ENCODE measurements at regions not wholly inside any gene's neighbourhood (a gene's known extent, or its start where the extent isn't known, plus 50 kb on each side); places are given as distances from the start of the nearest gene placed in this dataset.
A peak's percentile ranks its signal among the peaks of the same experiment; 100 is the strongest.

DNA sequence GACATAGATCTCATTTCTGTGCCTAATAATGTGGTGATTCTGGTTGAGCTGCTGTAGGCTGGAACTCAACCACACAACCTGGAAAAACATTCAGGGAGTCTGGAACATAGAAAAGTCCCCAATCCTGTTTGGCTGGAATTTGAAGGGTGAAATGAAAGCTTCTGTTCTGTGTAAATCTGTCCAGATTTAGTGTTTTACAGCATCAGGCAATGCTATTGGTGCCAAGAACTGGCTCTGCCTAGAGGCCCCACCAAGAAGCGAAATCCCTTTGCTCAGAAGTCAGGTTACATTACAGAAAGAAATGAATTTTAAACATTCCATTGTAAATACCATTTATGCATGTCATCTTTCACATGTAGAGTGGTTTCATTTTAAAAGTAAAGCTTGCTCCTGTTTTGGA lies 56.3 kb downstream of the TMEM174 start:
- POLR2A ChIA-PET, result no interaction called here
- Histone ChIP-seq H3K4me1 (ENCODE audit: control insufficient read depth in 1 of 2, insufficient read depth in 2 of 2, low read depth in 1 of 2, low read length in 1 of 2) (peaks cover 0 to 17% of the 10 kb centered on the region in 2 experiments; a peak in 2 of 4 replicates), H3K27me3 (ENCODE audit: insufficient read depth) (no peaks in the 10 kb centered on the region)

More for the DNA sequence above, 56.3 kb downstream of the TMEM174 start:
- no peaks in the 10 kb centered on the region for H3K36me3 ChIP-seq (replicated peaks in 1 of 2; ENCODE audit: control insufficient read depth in 1 of 2, insufficient read depth in 2 of 2, low read length in 1 of 2)
- no peak for DNase-seq
- H3K27ac ChIP-seq (ENCODE audit: low read depth in 2 of 2, low read length in 1 of 2), result no peak overlapping the region; a peak in 1 of 4 replicates
- no peaks in the 10 kb centered on the region for H3K9me2 ChIP-seq
- no peak overlapping the region for H3K9ac ChIP-seq
- H4K20me1 ChIP-seq (ENCODE audit: insufficient read depth), result no peaks in the 10 kb centered on the region
- peaks cover 16% of the 10 kb centered on the region for H3F3A ChIP-seq (replicated peaks; ENCODE audit: insufficient read depth)
- no peaks in the 10 kb centered on the region for H3K79me2 ChIP-seq (ENCODE audit: insufficient read depth)
- CTCF ChIA-PET, result interaction anchor here (0.9 to 9.0 kb wide), 5 partner anchors 13 to 222 kb away, joined by 3 to 90 read pairs (median 4); no protein-coding TSS in a partner anchor
- 0 out of 2 replicates have a peak overlapping the region, but pooled peaks have one; percentile 16 for H3K4me2 ChIP-seq
- 46% methylated on average over 1 of the region's 1 CpG for WGBS (ENCODE audit: low lambda C conversion rate)
- TF ChIP-seq TCF12 (IDR thresholded peaks at IDR 0.05), result peak; percentile 33
- no peak for TF ChIP-seq MEF2A (IDR thresholded peaks at IDR 0.05; ENCODE audit: borderline replicate concordance, low read depth)
- no peak for TF ChIP-seq ELF1 (IDR thresholded peaks at IDR 0.05)
- no peak for TF ChIP-seq RAD21 (IDR thresholded peaks at IDR 0.05; ENCODE audit: low read length)
- no peak for TF ChIP-seq POLR2AphosphoS5 (IDR thresholded peaks at IDR 0.05; ENCODE audit: low read depth, low read length)
- no peak for TF ChIP-seq EZH2phosphoT487 (IDR thresholded peaks at IDR 0.05; ENCODE audit: borderline replicate concordance, low read depth)
- TF ChIP-seq, protein P1, sequence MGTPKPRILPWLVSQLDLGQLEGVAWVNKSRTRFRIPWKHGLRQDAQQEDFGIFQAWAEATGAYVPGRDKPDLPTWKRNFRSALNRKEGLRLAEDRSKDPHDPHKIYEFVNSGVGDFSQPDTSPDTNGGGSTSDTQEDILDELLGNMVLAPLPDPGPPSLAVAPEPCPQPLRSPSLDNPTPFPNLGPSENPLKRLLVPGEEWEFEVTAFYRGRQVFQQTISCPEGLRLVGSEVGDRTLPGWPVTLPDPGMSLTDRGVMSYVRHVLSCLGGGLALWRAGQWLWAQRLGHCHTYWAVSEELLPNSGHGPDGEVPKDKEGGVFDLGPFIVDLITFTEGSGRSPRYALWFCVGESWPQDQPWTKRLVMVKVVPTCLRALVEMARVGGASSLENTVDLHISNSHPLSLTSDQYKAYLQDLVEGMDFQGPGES (IDR thresholded peaks at IDR 0.05; ENCODE audit: low read depth, low read length), result no peak
- no peak for TF ChIP-seq TEAD4 (IDR thresholded peaks at IDR 0.05; ENCODE audit: borderline replicate concordance, insufficient read depth)
- TF ChIP-seq MXI1 (IDR thresholded peaks at IDR 0.05; ENCODE audit: low read depth, low read length), result no peak
- TF ChIP-seq RXRA (IDR thresholded peaks at IDR 0.05; ENCODE audit: borderline replicate concordance, low read depth), result no peak
- TF ChIP-seq YY1 (IDR thresholded peaks at IDR 0.05; ENCODE audit: low read depth), result no peak
- TF ChIP-seq, protein P2, sequence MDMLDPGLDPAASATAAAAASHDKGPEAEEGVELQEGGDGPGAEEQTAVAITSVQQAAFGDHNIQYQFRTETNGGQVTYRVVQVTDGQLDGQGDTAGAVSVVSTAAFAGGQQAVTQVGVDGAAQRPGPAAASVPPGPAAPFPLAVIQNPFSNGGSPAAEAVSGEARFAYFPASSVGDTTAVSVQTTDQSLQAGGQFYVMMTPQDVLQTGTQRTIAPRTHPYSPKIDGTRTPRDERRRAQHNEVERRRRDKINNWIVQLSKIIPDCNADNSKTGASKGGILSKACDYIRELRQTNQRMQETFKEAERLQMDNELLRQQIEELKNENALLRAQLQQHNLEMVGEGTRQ (IDR thresholded peaks at IDR 0.05; ENCODE audit: borderline replicate concordance, low read depth, low read length), result no peak
- no peak for TF ChIP-seq RFX5 (IDR thresholded peaks at IDR 0.05; ENCODE audit: low read length)
- no peak for TF ChIP-seq NRF1 (IDR thresholded peaks at IDR 0.05; ENCODE audit: low read depth, low read length)
- TF ChIP-seq, protein P3, sequence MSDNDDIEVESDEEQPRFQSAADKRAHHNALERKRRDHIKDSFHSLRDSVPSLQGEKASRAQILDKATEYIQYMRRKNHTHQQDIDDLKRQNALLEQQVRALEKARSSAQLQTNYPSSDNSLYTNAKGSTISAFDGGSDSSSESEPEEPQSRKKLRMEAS (IDR thresholded peaks at IDR 0.05; ENCODE audit: low read depth), result no peak
- TF ChIP-seq, protein P4, sequence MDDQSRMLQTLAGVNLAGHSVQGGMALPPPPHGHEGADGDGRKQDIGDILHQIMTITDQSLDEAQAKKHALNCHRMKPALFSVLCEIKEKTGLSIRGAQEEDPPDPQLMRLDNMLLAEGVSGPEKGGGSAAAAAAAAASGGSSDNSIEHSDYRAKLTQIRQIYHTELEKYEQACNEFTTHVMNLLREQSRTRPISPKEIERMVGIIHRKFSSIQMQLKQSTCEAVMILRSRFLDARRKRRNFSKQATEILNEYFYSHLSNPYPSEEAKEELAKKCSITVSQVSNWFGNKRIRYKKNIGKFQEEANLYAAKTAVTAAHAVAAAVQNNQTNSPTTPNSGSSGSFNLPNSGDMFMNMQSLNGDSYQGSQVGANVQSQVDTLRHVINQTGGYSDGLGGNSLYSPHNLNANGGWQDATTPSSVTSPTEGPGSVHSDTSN (IDR thresholded peaks at IDR 0.05), result peak; percentile 61; the same call in 1 of the 2 replicates
- no peak for TF ChIP-seq CHD2 (IDR thresholded peaks at IDR 0.05; ENCODE audit: low read length, partially characterized antibody)
- no peak for TF ChIP-seq GABPA (IDR thresholded peaks at IDR 0.05; ENCODE audit: low read depth)
- no peak for TF ChIP-seq SIN3A (IDR thresholded peaks at IDR 0.05; ENCODE audit: borderline replicate concordance, low read depth, low read length)
- TF ChIP-seq NFIC (IDR thresholded peaks at IDR 0.05; ENCODE audit: borderline replicate concordance), result peak; percentile 34; the same call in 1 of the 2 replicates
- TF ChIP-seq, protein P5, sequence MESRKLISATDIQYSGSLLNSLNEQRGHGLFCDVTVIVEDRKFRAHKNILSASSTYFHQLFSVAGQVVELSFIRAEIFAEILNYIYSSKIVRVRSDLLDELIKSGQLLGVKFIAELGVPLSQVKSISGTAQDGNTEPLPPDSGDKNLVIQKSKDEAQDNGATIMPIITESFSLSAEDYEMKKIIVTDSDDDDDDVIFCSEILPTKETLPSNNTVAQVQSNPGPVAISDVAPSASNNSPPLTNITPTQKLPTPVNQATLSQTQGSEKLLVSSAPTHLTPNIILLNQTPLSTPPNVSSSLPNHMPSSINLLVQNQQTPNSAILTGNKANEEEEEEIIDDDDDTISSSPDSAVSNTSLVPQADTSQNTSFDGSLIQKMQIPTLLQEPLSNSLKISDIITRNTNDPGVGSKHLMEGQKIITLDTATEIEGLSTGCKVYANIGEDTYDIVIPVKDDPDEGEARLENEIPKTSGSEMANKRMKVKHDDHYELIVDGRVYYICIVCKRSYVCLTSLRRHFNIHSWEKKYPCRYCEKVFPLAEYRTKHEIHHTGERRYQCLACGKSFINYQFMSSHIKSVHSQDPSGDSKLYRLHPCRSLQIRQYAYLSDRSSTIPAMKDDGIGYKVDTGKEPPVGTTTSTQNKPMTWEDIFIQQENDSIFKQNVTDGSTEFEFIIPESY (IDR thresholded peaks at IDR 0.05; ENCODE audit: borderline replicate concordance, low read depth), result no peak
- TF ChIP-seq SMC3 (IDR thresholded peaks at IDR 0.05; ENCODE audit: low read depth, low read length), result no peak
- no peak for TF ChIP-seq EP300 (IDR thresholded peaks at IDR 0.05; ENCODE audit: borderline replicate concordance in 1 of 2, low read depth in 1 of 2, low read length in 1 of 2)
- peak; percentile 32; the same call in 1 of the 2 replicates for TF ChIP-seq FOSL2 (IDR thresholded peaks at IDR 0.05; ENCODE audit: borderline replicate concordance, low read depth)
- H3K4me3 ChIP-seq (ENCODE audit: low read depth in 2 of 2, low read length in 1 of 2), result no peak overlapping the region
- no peaks in the 10 kb centered on the region for H3K9me3 ChIP-seq
- H2AFZ ChIP-seq (ENCODE audit: low read depth), result no peak overlapping the region; the same call in 1 of the 2 replicates
